Uterus (tissue), 3 donors: ENCODE measurements at regions not wholly inside any gene's neighbourhood (a gene's known extent, or its start where the extent isn't known, plus 50 kb on each side); places are given as distances from the start of the nearest gene placed in this dataset.
A peak's percentile ranks its signal among the peaks of the same experiment; 100 is the strongest.

Experiments
- DNase-seq, 2 donors: peaks; one replicate each; pipeline ENCODE4 v3.0.0-alpha.2; 2019 to 2020
- H3K27ac ChIP-seq, 2 donors: fragments of 200-600 bp; sonication (generic); 1 replicate in 1 of 2; 2 replicates in 1 of 2; pipeline ENCODE4 v1.5.1; 2016 to 2018
- H3K27me3 ChIP-seq, 2 donors: fragments of 200-600 bp; sonication (generic); one replicate each; pipeline ENCODE4 v1.5.1; 2018 to 2019; ENCODE audit warnings: control low read depth in 1 of 2
- H3K36me3 ChIP-seq, 2 donors: fragments of 200-600 bp; sonication (generic); one replicate each; pipeline ENCODE4 v1.5.1; 2019; ENCODE audit warnings: control low read depth in 1 of 2
- H3K4me1 ChIP-seq, 2 donors: fragments of 200-600 bp; sonication (generic); one replicate each; pipeline ENCODE4 v1.5.1; 2018 to 2019; ENCODE audit warnings: control low read depth in 1 of 2
- H3K4me3 ChIP-seq, 2 donors: fragments of 200-600 bp; sonication (generic); 1 replicate in 1 of 2; 2 replicates in 1 of 2; pipeline ENCODE4 v1.5.1; 2018 to 2019; ENCODE audit warnings: mild to moderate bottlenecking in 1 of 2
- H3K9me3 ChIP-seq, 2 donors: fragments of 200-600 bp; sonication (generic); one replicate each; pipeline ENCODE4 v1.5.1; 2019; ENCODE audit warnings: control low read depth in 1 of 2
- CTCF ChIP-seq, 4 experiments: fragments of 200-600 bp in 2 of 4; fragments of 450-650 bp in 2 of 4; sonication (generic) in 2 of 4; IDR thresholded peaks; one replicate each; pipeline ENCODE4 v1.5.1; 2016 to 2019; ENCODE audit warnings: antibody characterized with exemption in 4 of 4, mild to moderate bottlenecking in 2 of 4, moderate library complexity in 1 of 4
- POLR2A ChIP-seq, 2 donors: fragments of 450-650 bp; IDR thresholded peaks; one replicate each; pipeline ENCODE4 v1.6.1; 2016; ENCODE audit warnings: antibody characterized with exemption in 2 of 2, mild to moderate bottlenecking in 1 of 2, moderate library complexity in 1 of 2
- intact Hi-C: fragments of 100-400 bp; cut with DNase I; formaldehyde crosslinking; loops from one replicate; pipeline ENCODE4 v1.15.1; 2023; ENCODE audit warnings: low total_unique reads
- donor health status: DM: yes; HTN: yes; CAD: no.

- H3K4me3 ChIP-seq = no peak overlapping the region
- no peak for TF ChIP-seq POLR2A (IDR thresholded peaks at IDR 0.05)
- TF ChIP-seq CTCF (IDR thresholded peaks at IDR 0.05) = no peak
Observed at GRCh38 chr13:50581586-50582196, 261.8 kb downstream of the DLEU7 start.

GRCh38 chr13:50584856-50585580, 258.5 kb downstream of the DLEU7 start:
- no peak for TF ChIP-seq CTCF (IDR thresholded peaks at IDR 0.05)
- H3K27ac ChIP-seq = peak overlapping the region in 1 of 2 donors; percentile 1
- no peaks in the 10 kb centered on the region for H3K27me3 ChIP-seq
- H3K9me3 ChIP-seq = no peaks in the 10 kb centered on the region
- no peak for DNase-seq
- no peaks in the 10 kb centered on the region for H3K36me3 ChIP-seq
- no peak overlapping the region for H3K4me3 ChIP-seq
- no peaks in the 10 kb centered on the region for H3K4me1 ChIP-seq
- intact Hi-C loops = no loop called here

More at GRCh38 chr13:50581586-50582196, 261.8 kb downstream of the DLEU7 start:
- Histone ChIP-seq H3K36me3 (no peaks in the 10 kb centered on the region), H3K27me3 (no peaks in the 10 kb centered on the region), H3K4me1 (no peaks in the 10 kb centered on the region), H3K9me3 (no peaks in the 10 kb centered on the region), H3K27ac (peak overlapping the region in 1 of 2 donors; percentile 15)
- intact Hi-C loops = no loop called here
- DNase-seq = no peak

- H3K27ac ChIP-seq = peak overlapping the region in 1 of 2 donors; percentile 1
- no peaks in the 10 kb centered on the region for H3K27me3 ChIP-seq
- H3K4me1 ChIP-seq = no peaks in the 10 kb centered on the region
- TF ChIP-seq POLR2A (IDR thresholded peaks at IDR 0.05) = no peak
- TF ChIP-seq CTCF (IDR thresholded peaks at IDR 0.05) = no peak
- no peak for DNase-seq
- no peaks in the 10 kb centered on the region for H3K9me3 ChIP-seq
- intact Hi-C loops = no loop called here
- H3K4me3 ChIP-seq = no peak overlapping the region
- no peaks in the 10 kb centered on the region for H3K36me3 ChIP-seq
Observed at GRCh38 chr13:50585674-50586413, 257.6 kb downstream of the DLEU7 start.

- TF ChIP-seq POLR2A (IDR thresholded peaks at IDR 0.05) (no peak), CTCF (IDR thresholded peaks at IDR 0.05) (no peak)
- Histone ChIP-seq H3K27me3 (no peaks in the 10 kb centered on the region), H3K4me3 (no peak overlapping the region), H3K27ac (no peak overlapping the region), H3K4me1 (no peaks in the 10 kb centered on the region), H3K36me3 (no peaks in the 10 kb centered on the region), H3K9me3 (no peaks in the 10 kb centered on the region)
- intact Hi-C loops = no loop called here
- no peak for DNase-seq
Observed at GRCh38 chr13:50586414-50587083, 256.9 kb downstream of the DLEU7 start.
